T-helper 1 cell (primary cell): ENCODE measurements at regions not wholly inside any gene's neighbourhood (a gene's known extent, or its start where the extent isn't known, plus 50 kb on each side); places are given as distances from the start of the nearest gene placed in this dataset.

Experiments used
- DNase-seq, 5 donors: peaks; one replicate each; pipeline ENCODE4 v3.0.0-alpha.2; 2012 to 2020

DNA sequence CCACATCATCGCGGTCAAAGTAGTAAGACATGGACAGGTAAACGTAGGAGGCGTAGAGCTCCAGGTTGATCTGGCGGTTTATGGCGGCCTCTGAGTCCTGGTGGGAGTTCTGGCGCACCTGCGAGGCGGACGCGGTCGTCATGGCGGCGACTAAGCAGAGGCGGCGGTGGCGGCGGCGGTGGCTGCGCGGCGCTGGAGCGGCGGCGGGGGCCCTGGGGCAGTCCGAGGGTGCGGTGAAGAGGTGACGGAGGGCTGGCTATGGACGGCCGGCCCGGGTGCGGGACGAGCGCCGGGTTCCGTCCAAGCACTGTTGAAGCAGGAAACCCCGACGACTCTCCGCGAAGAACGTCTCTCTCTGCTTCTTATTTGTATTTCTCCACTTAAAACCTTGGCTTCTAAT lies 484.3 kb upstream of the SGCG start:
- DNase-seq: no peak

DNA sequence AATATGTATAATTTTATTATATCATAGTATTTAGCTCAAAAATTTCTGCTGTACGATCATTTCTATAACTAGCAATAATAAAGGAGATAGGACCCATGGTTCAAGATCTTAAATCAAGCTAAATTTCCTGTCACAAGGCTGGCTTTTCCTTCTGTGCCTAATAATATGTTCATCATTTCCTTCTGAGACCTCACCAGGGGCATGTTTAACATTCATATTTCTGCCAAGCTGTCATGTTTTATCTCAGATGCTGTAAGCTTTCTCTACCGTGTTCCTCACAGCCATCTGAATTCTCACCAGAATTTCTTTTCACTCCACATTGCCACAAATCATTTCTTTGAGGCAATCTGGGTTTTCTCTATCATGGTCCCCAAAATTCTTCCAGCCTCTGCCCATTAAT lies 482.3 kb upstream of the SGCG start:
- DNase-seq: no peak

DNA sequence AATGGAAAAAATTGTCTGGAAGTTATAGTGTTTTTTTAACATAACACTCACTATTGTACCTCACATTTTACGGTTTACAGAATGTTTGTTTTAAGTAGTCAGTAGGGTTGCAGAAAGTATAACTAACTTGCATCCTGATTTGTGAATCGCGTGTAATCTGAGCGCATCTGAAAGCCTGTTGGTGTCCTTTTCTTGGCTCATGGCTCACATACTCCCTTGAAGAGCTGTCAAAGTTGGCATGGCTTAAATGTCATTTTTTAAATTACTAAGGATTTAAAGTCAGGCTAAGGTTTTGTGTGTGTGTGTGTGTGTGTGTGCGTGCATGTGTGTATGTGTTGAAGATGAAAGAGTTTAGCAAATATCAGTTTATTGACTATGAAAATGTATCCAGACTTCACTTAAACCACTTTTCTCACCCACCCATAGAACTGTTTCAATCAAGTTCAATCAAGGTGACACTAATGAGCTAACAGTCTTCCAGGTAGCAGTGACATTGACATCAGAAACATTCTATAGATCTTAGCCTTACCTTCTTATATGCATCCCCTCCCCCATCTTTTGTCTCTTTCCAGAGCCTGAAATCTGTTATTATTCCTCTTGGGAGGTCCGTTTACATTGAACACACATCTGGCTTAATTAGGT lies 480.4 kb upstream of the SGCG start:
- DNase-seq: no peak

DNA sequence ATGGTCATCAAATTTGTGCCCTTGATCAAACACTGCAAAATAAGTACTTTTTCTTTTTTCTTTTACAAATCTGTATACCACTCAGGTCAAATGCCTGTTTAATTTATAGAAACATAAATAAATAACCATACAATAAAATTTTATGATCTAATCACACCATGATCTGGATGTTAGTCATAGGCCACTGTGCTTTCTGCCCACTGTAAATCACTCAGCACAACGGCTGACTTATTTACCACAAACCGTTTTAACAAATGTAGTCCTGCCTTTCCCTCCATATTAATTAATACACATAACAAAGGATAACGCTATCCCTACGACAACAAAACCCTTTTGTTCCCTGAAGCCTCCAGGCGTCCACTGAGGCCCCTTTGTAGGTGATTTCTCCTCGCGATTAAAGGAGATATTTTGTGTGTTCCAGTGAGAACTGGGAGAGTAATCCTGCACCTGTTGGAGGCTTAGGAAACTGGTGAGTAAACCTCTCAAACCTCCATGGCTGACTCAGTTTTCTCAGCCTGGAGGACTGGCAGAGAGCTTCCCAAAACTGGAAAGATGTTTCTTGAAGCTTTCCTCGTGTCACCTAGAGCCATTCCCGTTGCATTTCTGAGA lies 477.1 kb upstream of the SGCG start:
- DNase-seq: no peak

DNA sequence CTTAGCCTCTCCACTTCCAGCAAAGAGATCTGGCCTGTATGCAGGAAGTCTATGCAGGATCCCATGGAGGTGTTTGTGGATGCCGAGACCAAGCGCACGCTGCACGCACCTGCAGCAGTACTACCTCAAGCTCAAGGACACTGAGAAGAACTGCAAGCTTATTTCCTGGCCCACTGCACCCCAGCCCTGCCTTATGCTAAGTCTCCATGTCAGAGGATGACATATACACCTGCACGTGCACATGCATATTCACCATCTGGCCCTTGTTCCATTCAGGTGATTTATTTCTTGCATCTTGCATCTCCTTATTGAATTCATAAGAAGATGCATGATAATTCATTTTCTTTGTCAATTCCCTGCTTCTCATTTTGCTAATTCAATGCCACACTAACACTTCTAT lies 472.8 kb upstream of the SGCG start:
- DNase-seq: no peak

DNA sequence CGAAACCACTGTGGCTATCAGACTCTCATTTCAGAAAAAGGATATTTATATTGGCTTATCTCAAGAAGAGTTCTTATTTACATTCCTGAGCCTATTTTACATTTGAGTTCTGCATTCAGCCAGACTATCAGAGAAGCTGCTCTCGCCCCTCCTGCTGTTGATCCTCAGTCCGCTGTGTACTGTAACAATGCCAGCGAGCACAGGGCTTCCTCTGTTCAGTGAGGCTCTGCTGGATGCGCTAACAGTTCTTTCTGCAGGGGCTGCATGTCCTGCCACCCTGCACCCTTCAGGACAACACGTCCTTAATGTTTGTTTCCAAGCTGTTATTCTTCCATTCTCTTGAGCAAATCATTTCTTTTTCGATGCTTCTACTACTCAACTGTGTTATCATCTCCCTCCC lies 463.7 kb upstream of the SGCG start:
- no peak for DNase-seq

DNA sequence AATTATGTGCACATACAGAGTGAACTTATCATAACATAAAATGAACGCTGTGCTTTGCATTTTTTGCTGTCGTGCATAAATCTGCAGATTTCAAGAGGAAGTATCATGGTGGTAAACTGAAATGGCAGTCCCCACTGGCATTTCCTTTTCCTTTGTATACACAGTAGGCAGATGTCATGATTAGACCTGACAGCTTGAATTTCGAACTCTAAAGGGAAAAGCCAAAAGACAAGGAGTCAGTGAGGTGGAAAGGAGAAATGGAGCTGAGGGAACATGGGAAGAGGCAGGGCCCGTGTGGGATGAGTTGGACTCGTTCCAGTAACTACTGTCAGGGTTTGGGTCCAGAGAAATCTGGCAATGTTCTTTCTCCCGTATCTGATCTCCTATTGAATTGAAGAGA lies 454.1 kb upstream of the SGCG start:
- no peak for DNase-seq

DNA sequence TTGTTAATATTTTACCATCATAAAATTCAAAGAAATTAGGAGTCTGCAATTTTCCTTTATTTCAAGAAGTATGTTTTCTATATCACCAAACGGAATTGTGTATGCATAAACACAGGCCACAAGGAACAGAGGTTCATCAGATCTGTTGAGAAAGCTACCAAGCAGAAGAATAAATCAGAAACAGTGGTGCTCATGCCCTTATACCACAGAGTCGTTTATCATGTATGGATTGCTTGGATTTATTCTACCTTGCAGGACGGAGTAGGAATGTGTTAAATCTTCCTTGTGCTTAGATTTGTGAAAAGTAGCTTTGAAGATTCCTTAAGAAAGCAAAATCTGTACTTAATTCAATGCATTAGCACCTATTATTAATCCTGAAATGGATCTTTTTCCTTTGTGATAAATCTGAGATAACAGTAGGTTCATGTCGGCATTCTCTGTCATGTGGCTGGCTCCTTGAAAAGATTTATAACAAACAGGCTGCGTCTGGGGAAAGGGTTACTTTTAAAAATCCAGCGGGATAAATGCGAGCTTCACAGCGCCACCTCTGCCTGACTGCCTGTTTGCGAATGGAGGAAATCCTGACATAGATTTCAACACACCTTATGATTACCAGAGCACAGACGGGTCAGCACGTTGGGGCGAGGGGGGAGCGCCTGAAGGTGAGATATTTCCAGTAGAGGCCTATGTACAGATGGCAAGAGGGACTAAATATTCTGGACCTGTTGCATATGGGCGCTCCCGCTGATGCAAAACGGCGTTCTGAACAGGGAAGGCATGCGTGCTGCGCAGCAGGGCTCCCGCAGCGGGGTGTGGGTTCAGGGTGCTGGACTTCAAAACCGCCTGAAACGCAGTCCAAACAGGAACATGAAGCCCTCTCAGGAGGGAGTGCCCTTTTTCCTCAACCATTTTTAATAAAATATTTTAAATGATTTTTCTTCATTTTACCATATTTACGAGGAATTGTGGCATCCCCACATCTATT lies 445.5 kb upstream of the SGCG start:
- no peak for DNase-seq

DNA sequence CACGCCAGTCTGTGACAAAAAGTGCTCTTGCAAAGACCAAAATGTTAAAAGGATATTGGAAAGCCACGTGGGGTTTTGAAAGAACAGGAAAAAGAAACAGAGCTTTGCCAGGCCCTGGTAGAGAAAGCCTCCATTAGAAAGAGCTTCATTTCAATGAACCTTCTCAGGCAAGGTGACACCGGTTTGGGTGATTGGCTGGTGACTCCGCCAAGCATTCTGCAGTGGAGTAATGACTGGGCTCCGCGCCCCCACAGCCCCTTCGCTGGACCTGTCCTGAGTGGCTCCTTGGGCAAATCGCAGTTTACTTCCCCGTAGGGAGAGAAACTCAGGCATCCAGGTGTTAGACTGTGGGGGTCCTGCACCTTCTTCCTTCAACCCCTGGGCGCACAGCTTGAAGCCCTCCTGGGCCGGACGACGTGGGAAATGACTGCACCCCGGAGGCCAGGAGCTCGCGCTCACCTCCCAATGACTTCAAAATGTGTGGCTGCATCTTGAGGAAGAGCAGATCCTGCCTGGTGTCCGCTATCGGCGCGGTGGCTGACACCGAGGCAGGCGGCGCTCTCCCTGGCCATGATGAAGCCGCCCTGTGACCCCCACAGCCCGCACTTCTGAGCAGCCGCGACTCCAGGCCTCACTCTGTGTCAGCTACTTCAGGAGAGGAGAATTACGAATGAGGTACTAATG lies 444.6 kb upstream of the SGCG start:
- DNase-seq: no peak

DNA sequence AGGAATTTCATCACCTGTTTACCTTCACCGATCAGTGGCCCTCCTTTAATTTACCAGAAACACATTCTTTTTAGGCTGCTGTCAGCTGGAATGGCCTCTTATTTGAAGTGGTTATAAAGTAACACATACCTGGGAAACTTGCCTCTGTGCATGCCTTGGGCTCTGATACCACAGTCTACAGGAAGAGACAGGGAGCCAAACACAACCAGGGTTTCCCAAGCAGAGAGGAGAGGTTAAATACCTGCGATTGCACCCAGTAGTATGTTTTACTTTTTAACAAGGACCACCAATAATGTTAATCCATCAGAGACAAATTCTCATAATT lies 444.0 kb upstream of the SGCG start:
- no peak for DNase-seq

DNA sequence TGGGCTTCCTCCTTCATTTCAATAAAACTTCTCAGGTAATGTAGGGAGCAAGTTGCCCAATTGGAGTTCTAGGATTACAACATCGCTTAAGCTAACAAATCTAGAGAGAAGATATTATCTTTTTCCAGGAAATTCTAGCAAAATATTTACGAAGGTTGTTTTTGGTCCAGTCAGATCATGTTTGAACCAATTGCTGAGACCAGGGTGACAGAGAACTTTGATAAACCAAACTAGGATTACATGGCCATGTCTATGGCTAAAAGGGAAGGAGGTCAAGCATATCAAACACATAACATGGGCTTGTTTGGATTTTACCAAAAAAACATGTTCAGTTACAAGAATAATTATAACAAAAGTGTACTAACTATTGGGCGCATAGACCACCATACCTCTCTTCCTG lies 442.4 kb upstream of the SGCG start:
- no peak for DNase-seq

DNA sequence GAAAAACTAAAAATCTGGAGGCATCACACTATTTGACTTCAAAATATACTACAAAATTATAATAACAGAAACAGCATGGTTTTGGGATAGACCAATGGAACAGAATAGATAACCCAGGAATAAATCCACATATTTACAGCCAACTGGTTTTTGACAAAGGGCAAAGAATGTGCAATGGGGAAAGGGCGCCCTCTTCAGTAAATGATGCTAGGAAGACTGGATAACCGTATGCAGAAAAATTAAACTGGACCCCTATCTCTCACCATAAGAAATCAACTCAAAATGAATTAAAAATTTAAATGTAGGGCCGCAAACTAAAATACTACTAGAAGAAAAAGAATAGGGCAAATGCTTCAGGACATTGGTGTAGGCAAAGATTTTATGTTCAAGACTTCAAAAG lies 440.5 kb upstream of the SGCG start:
- no peak for DNase-seq

DNA sequence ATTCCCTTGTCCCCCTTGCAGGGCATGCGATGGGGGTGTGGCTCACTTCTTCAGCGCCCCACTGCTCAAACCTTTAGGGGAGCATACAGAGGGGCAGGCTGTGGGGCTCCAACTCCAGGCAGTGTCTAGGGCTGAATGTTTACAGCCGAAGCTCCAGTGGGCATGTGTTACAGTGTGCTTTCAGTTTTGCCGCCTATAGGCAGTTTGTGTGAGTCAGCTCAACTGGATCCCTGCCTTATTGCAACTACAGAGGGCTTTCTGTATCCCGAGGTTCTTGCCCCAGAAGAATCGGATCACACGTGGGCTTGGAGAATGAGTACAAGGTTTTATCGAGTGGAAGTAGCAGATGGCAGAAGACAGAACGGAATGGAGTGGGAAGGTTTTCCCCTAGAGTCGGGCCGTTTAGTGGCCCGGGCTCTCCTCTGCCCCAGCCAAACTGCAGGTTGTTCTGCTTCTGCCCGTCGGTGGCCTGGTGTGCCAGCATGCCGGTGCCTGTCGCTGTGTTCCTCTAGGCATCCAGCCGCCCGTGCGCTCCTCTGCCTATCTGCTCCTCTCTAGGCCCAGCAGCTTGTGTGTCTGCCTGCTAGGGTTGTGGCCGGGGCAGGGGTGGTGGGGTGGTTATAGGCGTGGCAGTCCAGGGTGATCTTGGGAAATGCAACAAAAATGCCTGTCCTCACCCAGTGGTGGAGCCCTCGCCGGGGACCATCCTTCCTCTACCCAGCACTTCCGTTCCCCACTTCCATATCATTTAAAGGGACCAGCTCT lies 435.9 kb upstream of the SGCG start:
- DNase-seq: no peak

DNA sequence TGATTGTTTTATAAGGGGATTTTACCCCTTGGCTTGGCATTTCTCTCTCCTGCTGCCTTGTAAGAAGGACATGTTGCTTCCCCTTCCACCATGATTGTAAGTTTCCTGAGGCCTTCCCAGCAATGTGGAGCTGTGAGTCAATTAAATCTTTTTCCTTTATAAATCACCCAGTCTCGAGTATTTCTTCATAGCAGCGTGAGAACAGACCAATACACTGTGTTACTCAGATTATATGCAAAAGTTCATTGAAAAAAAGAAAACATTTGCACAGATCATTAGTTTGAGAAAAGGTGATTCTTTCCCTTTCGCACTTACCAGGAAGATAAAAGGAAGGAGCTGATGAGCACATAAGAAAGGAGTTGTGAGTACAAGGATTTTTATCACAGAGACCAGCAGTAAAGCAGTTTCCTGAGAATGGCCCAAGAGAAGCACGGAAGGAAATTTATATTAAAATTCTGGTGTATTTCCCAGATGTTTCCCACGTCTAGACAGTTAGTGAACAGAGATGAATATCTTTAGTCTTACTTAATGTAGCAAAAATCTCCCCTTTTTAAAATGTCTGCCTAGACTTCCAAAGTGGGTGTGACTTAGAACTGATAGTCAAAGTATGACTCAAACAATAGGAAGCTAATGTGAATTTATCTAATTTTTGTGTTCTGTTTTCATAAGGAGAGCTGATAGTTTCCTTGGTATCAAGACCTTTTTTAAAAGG lies 431.8 kb upstream of the SGCG start:
- DNase-seq: no peak

DNA sequence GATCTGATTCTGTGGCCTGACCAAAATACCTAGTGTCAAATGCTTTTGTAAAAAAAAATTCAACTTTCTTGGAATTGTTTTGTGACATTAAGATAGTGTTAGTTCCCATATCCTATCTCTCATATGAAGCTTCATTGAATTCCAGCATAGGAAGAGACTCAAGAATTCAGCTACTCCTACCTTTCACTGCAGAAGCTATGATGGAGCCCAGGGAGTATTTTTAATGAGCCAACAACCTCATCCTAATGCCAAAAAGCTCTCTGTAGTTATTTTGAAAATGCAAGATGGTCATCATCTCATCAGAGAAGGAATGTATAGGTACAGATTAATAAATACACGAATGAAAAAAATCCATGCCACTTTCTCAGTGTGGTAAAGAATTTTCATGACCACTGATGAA lies 431.2 kb upstream of the SGCG start:
- DNase-seq: no peak

DNA sequence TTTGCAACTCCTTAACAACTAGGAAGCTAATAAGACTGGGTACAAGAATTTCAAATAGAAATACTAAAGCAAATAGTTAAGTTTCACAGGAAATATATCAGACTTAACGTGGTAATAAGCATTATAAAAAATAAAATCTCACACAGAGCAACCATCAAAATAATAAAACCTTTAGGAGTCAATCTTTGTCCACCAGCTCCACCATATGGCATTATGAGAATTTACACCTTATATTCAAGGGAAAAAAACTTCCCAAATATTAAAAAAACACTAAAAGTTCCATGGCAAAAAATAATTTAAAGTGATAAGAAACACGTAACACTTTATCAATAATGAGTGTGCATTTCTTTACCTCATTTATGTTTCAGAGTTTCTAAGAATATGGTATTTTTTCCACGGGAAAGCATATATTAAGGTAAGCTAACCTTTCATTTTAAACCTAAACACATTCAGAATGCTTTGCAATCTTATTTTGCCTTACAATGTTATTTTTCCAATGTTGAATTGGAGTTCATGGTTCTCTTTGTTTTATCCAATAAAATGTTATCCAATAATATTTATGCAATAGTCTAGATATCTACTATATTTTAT lies 423.2 kb upstream of the SGCG start:
- no peak for DNase-seq

DNA sequence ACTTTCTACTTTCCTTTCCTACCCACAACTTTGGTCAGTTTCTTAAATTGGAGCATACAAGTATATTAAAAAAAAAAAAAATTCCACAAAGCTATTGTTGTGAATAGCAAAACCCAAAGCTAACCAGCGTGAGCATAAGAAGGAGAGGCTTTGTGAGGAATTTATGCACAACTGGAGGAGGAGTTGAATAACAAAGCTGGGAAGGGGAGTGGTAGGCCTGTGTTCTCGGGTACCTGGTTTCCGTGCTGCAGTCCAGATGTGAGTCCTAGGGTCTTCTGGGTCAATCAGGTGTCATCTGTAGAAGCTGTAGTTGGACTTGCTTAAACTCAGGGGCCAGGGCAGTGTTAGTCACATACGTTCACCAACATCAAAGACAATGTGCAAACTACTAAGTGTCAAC lies 422.5 kb upstream of the SGCG start:
- DNase-seq: no peak

DNA sequence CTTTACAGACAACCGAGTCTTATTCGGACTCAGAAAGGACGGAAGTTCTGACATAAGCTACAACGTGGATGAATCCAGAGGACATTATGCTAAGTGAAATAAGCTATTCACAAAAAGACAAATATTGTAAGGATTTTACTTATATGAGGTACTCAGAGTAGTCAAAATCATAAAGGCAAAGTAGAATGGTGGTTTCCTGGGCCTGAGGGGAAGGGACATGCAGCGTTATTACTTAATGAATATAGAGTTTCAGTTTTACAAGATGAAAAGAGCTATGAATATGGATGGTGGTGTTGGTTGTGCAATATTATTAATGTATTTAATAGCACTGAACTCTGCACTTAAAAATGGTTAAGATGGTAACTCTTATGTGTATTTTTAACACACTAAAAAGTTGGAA lies 419.1 kb upstream of the SGCG start:
- DNase-seq: no peak

DNA sequence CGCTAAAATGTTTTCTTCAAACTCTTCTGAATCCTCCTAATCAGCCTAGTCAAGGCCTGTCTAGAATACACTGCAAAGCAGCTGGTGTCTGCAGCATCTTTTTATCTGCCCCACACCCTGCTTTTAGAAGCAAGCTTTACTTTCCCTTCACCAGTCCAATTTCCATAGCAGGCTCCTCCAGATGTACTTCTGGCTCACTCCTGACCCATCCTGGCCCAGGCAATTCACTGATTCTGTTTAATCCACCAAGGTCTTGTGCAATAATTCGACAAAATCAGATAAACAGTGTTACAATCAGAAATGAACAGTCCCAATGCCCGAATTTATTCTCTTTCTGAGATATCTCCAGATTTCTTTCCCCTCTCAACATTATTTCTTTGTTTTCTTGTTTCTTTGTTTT lies 415.2 kb upstream of the SGCG start:
- DNase-seq: no peak

DNA sequence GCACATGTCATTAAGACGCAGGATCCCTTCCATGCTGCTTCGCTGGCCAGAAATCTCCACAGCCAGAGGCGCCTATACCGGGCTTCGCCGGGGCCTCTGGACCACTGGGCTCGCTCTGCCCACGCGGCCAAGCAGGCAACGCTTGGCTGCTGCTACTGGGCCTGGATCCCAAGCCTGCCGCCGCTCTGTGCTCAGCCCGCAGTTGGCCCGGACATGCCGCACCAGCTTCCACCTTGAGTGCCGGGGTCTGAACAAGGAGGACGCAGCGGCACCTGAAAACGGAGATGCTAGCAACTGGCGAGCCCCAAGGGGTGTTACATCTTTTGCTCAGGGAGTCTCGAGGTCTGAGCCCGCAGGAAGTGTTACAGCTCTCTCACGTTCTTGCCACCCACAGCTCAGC lies 409.9 kb upstream of the SGCG start:
- DNase-seq: no peak

DNA sequence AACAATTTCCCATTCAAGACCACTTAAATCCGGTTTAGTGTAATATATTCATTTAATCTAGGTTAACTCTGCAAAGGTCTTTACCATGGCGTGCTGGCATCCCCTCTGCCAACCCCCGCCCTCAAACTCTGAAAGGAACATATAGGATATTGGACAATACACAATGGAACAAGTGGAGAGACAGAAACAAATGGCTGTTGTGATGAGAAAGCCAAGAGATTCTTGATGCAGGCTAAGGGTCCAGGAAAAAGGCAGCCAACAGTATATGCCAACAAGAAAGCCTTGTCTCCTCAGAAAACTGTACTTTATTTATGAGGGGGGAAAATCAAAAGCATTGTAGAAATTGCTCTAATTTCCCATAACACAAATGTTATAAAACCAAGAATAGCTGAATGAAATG lies 407.3 kb upstream of the SGCG start:
- no peak for DNase-seq
